GM18499 (cell line): ENCODE measurements at regions not wholly inside any gene's neighbourhood (a gene's known extent, or its start where the extent isn't known, plus 50 kb on each side); places are given as distances from the start of the nearest gene placed in this dataset.

Experiments used
- ATAC-seq: cut with Tn5 transposase; IDR thresholded peaks from one replicate; pipeline ENCODE4 v1.9.1; 2021; ENCODE audit warnings: moderate number of reproducible peaks; ENCODE audit not compliant: insufficient read depth, unreplicated experiment

- no peak for ATAC-seq
These were observed 255.6 kb downstream of the DCDC2C start for GRCh38 chr2:3958969-3959368.

- ATAC-seq = no peak
These were observed 256.0 kb downstream of the DCDC2C start for GRCh38 chr2:3959372-3959771.

GRCh38 chr2:3960106-3960505 is 256.7 kb downstream of the DCDC2C start:
- no peak for ATAC-seq

- no peak for ATAC-seq
These were observed 259.3 kb downstream of the DCDC2C start for GRCh38 chr2:3962719-3963118.

GRCh38 chr2:3965211-3965610 is 261.8 kb downstream of the DCDC2C start:
- ATAC-seq = no peak

- no peak for ATAC-seq
These were observed 262.6 kb downstream of the DCDC2C start for GRCh38 chr2:3965953-3966352.

- no peak for ATAC-seq
These were observed 263.1 kb downstream of the DCDC2C start for GRCh38 chr2:3966470-3966869.

GRCh38 chr2:3968736-3969135 is 265.4 kb downstream of the DCDC2C start:
- ATAC-seq = no peak

- ATAC-seq = no peak
These were observed 267.6 kb downstream of the DCDC2C start for GRCh38 chr2:3970791-3971651.

- ATAC-seq = no peak
These were observed 268.3 kb downstream of the DCDC2C start for GRCh38 chr2:3971652-3972192.

- no peak for ATAC-seq
These were observed 269.0 kb downstream of the DCDC2C start for GRCh38 chr2:3972377-3972776.

GRCh38 chr2:3974765-3975164 is 271.4 kb downstream of the DCDC2C start:
- no peak for ATAC-seq

- ATAC-seq = no peak
These were observed 278.1 kb downstream of the DCDC2C start for GRCh38 chr2:3981446-3981987.

GRCh38 chr2:3982160-3982559 is 278.8 kb downstream of the DCDC2C start:
- ATAC-seq = no peak

GRCh38 chr2:3986063-3986462 is 282.7 kb downstream of the DCDC2C start:
- ATAC-seq = no peak

- ATAC-seq = no peak
These were observed 283.3 kb downstream of the DCDC2C start for GRCh38 chr2:3986530-3987258.

- no peak for ATAC-seq
These were observed 299.5 kb downstream of the DCDC2C start for GRCh38 chr2:4002841-4003403.

- no peak for ATAC-seq
These were observed 308.8 kb downstream of the DCDC2C start for GRCh38 chr2:4012197-4012596.

- ATAC-seq = no peak
These were observed 315.2 kb downstream of the DCDC2C start for GRCh38 chr2:4018535-4018934.

GRCh38 chr2:4020153-4020552 is 316.8 kb downstream of the DCDC2C start:
- no peak for ATAC-seq

GRCh38 chr2:4020649-4021048 is 317.3 kb downstream of the DCDC2C start:
- ATAC-seq = no peak
